ENCODE measurements at regions not wholly inside any gene's neighbourhood (a gene's known extent, or its start where the extent isn't known, plus 50 kb on each side); places are given as distances from the start of the nearest gene placed in this dataset.

- no peak for TF ChIP-seq CTCF (IDR thresholded peaks at IDR 0.05; ENCODE audit: extremely low read depth, missing control alignments)
- DNase-seq (ENCODE audit: low spot score): no peak
These were observed 73.7 kb upstream of the ZNF423 start for GRCh38 chr16:49929626-49930025.

GRCh38 chr16:49930841-49931240 lies 74.9 kb upstream of the ZNF423 start:
- TF ChIP-seq CTCF (IDR thresholded peaks at IDR 0.05; ENCODE audit: extremely low read depth, missing control alignments): no peak

DNA sequence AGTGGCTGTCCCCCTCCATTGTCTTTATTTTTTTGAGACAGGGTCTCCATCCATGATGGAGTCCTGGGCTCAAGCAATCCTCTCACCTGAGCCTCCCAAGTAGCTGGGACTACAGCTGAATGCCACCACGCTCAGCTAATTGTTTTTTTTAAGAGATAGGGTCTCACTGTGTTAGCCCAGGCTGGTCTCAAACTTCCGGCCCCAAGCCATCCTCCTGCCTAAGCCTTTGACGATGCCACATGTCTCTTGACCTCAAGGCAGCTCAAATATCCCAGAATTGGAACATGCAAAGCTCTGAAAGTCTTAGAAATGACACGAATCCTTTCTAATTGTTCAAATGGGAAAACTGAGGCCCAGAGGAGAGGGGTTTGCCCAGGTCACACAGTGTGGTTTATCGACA lies 75.4 kb upstream of the ZNF423 start:
- no peak for TF ChIP-seq CTCF (IDR thresholded peaks at IDR 0.05; ENCODE audit: extremely low read depth, missing control alignments)
- no peak for DNase-seq (ENCODE audit: low spot score)

More at GRCh38 chr16:49930841-49931240, 74.9 kb upstream of the ZNF423 start:
- no peak for DNase-seq (ENCODE audit: low spot score)

- DNase-seq (ENCODE audit: low spot score): no peak
- no peak for TF ChIP-seq CTCF (IDR thresholded peaks at IDR 0.05; ENCODE audit: extremely low read depth, missing control alignments)
These were observed 76.0 kb upstream of the ZNF423 start for GRCh38 chr16:49931916-49932315.

DNA sequence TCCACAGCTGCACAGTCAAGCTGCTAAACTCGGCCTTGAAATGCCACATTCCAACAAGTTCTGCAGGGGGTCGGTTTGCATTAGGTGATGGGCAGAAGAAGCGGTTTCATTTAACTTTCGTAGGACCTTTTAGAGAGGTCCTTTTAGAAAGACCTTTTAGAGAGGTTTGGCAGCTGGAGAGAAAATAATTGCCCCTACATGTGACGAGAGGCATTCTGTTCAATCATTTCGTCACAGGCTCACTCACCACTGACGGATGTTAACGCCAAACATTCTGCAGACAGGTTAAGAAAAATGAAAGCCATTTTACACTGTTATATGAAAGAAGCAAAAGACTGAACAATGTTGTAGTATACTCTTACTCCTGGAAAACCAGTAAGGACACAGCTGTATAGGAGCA lies 76.5 kb upstream of the ZNF423 start:
- DNase-seq (ENCODE audit: low spot score): no peak
- TF ChIP-seq CTCF (IDR thresholded peaks at IDR 0.05; ENCODE audit: extremely low read depth, missing control alignments): no peak

DNA sequence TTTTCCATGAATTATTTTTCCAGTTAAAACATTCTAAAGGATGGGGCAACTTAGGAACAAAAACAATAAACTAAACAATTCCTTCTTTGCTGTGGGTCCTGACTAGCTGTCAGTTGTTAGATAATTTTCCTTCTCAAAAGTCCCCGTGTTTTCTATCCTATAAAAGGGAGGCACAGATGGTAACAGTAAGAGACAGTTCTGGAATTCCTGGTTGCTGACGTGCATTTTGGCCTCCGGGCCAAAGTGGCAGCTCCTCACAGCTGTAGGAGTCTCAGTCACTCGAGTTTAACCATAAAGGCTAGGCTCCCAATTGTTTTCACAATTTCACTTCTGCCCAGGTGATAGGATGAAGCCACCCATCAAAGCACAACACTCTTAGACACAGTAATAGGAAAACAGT lies 77.0 kb upstream of the ZNF423 start:
- TF ChIP-seq CTCF (IDR thresholded peaks at IDR 0.05; ENCODE audit: extremely low read depth, missing control alignments): no peak
- DNase-seq (ENCODE audit: low spot score): no peak

- no peak for DNase-seq (ENCODE audit: low spot score)
- TF ChIP-seq CTCF (IDR thresholded peaks at IDR 0.05; ENCODE audit: extremely low read depth, missing control alignments): no peak
These were observed 80.9 kb upstream of the ZNF423 start for GRCh38 chr16:49936791-49937190.
